EL (cell line): ENCODE measurements at regions not wholly inside any gene's neighbourhood (a gene's known extent, or its start where the extent isn't known, plus 50 kb on each side); places are given as distances from the start of the nearest gene placed in this dataset.

Source experiments
- DNase-seq: peaks from one replicate; pipeline ENCODE4 v3.0.0-alpha.2; 2016

GRCh38 chr11:122344215-122344614, 228.2 kb upstream of the BLID start:
- peak; percentile 66 for DNase-seq

GRCh38 chr11:122343210-122343609, 227.2 kb upstream of the BLID start:
- DNase-seq, result peak; percentile 4

GRCh38 chr11:122342089-122342744, 226.2 kb upstream of the BLID start:
- no peak for DNase-seq

- DNase-seq, result no peak
Observed at GRCh38 chr11:122341477-122341876, 225.5 kb upstream of the BLID start.

GRCh38 chr11:122340607-122341290, 224.7 kb upstream of the BLID start:
- DNase-seq, result no peak

- no peak for DNase-seq
Observed at GRCh38 chr11:122339436-122340060, 223.5 kb upstream of the BLID start.

- DNase-seq, result no peak
Observed at GRCh38 chr11:122337704-122338103, 221.7 kb upstream of the BLID start.

- DNase-seq, result no peak
Observed at GRCh38 chr11:122337241-122337640, 221.2 kb upstream of the BLID start.

- no peak for DNase-seq
Observed at GRCh38 chr11:122336706-122337105, 220.7 kb upstream of the BLID start.

- no peak for DNase-seq
Observed at GRCh38 chr11:122334546-122335339, 218.7 kb upstream of the BLID start.

- no peak for DNase-seq
Observed at GRCh38 chr11:122333467-122333866, 217.5 kb upstream of the BLID start.

GRCh38 chr11:122331079-122331478, 215.1 kb upstream of the BLID start:
- no peak for DNase-seq

GRCh38 chr11:122330279-122330965, 214.4 kb upstream of the BLID start:
- DNase-seq, result no peak

GRCh38 chr11:122327528-122327927, 211.5 kb upstream of the BLID start:
- DNase-seq, result no peak

- no peak for DNase-seq
Observed at GRCh38 chr11:122323754-122324421, 207.9 kb upstream of the BLID start.

- DNase-seq, result no peak
Observed at GRCh38 chr11:122322329-122322728, 206.3 kb upstream of the BLID start.

GRCh38 chr11:122320671-122321070, 204.7 kb upstream of the BLID start:
- no peak for DNase-seq

- no peak for DNase-seq
Observed at GRCh38 chr11:122319691-122320620, 203.9 kb upstream of the BLID start.

- DNase-seq, result no peak
Observed at GRCh38 chr11:122319085-122319484, 203.1 kb upstream of the BLID start.

GRCh38 chr11:122317305-122317704, 201.3 kb upstream of the BLID start:
- DNase-seq, result peak; percentile 3

GRCh38 chr11:122313581-122313980, 197.6 kb upstream of the BLID start:
- no peak for DNase-seq
